Ovary (tissue), 3 donors: ENCODE measurements at regions not wholly inside any gene's neighbourhood (a gene's known extent, or its start where the extent isn't known, plus 50 kb on each side); places are given as distances from the start of the nearest gene placed in this dataset.

Source experiments
- CTCF ChIP-seq, 3 donors: fragments of 450-650 bp in 2 of 3; fragments of 200-600 bp in 1 of 3; IDR thresholded peaks; one replicate each; pipeline versions ENCODE4 v1.5.1 to v1.8.0; 2016 to 2022; ENCODE audit warnings: antibody characterized with exemption in 3 of 3, mild to moderate bottlenecking in 1 of 3
- EP300 ChIP-seq: sonication (generic); formaldehyde crosslinking; IDR thresholded peaks from one replicate; pipeline ENCODE4 v1.6.1; 2017; ENCODE audit warnings: antibody characterized with exemption
- POLR2A ChIP-seq: fragments of 450-650 bp; IDR thresholded peaks from one replicate; pipeline ENCODE4 v1.6.1; 2017; ENCODE audit warnings: antibody characterized with exemption, mild to moderate bottlenecking, moderate library complexity
- donor health status: DM: no; HTN: no; CAD: no.

DNA sequence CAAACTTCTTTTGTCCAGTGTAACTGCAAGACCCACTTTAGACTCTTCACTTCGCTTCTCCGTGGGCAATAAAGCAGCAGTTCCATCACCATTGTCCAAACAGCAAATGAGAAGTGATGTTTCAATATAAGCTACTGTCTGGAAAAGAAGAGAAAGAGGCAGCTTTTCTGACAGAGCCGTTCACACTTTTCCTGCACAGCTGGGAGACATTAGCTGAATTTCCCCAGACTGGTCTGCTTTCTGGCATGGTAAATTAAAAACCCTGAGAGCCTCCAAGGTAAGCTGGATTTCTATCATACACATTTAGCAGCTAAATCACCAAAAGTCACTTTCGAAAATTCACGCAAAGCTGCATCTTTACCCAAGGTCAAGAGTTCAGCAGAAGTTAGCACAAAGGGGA, 108.5 kb upstream of the CMC1 start:
- TF ChIP-seq CTCF (IDR thresholded peaks at IDR 0.05) = no peak
- no peak for TF ChIP-seq POLR2A
- no peak for TF ChIP-seq EP300
